WTC11 (cell line): ENCODE measurements at regions not wholly inside any gene's neighbourhood (a gene's known extent, or its start where the extent isn't known, plus 50 kb on each side); places are given as distances from the start of the nearest gene placed in this dataset.

Experiments
- ATAC-seq: fragments of 200-7000 bp; cut with Tn5 transposase; 2 replicates; pipeline ENCODE4 v1.10.0; 2021; ENCODE audit warnings: mild to moderate bottlenecking, moderate library complexity
- CTCF ChIA-PET: fragments of 300-600 bp; sonication (Branson Sonifier 250); formaldehyde crosslinking; loops from one replicate; lab custom pipeline; 2021; ENCODE audit warnings: antibody characterized with exemption; lab: Charles Lee
- POLR2A ChIA-PET: fragments of 350-600 bp; sonication (Branson Sonifier 250); formaldehyde crosslinking; loops from one replicate; lab custom pipeline; 2021; ENCODE audit warnings: antibody characterized with exemption; lab: Charles Lee
- DNase-seq: peaks from one replicate; pipeline ENCODE4 v3.0.0; 2021; ENCODE audit warnings: low spot score
- H3K27ac Mint-ChIP-seq: 2 replicates; pipeline ENCODE4 v1.8.0; 2021; ENCODE audit warnings: mixed read lengths
- H3K27me3 Mint-ChIP-seq: 2 replicates; pipeline ENCODE4 v1.8.0; 2021; ENCODE audit warnings: low read depth, mild to moderate bottlenecking, moderate library complexity, mixed read lengths
- H3K36me3 Mint-ChIP-seq: 2 replicates; pipeline ENCODE4 v1.8.0; 2021; ENCODE audit warnings: mixed read lengths
- H3K4me1 Mint-ChIP-seq: 2 replicates; pipeline ENCODE4 v1.8.0; 2022; ENCODE audit warnings: mixed read lengths
- H3K4me3 Mint-ChIP-seq: 2 replicates; pipeline ENCODE4 v1.8.0; 2021; ENCODE audit warnings: mild to moderate bottlenecking, moderate library complexity, mixed read lengths
- H3K9me3 Mint-ChIP-seq: 2 replicates; pipeline ENCODE4 v1.8.0; 2021; ENCODE audit warnings: mixed read lengths
- CBFB ChIP-seq: sonication (generic); formaldehyde crosslinking; IDR thresholded peaks from 2 replicates; pipeline ENCODE4 v1.8.1; 2022; ENCODE audit warnings: mild to moderate bottlenecking, low read depth, missing genetic modification reagents
- ELF4 ChIP-seq: sonication (generic); formaldehyde crosslinking; IDR thresholded peaks from 2 replicates; pipeline ENCODE4 v1.8.1; 2022; ENCODE audit warnings: low read depth, mild to moderate bottlenecking, moderate library complexity, missing genetic modification reagents
- GRHL2 ChIP-seq: fragments of 250-450 bp; sonication (Bioruptor Pico); IDR thresholded peaks from 2 replicates; pipeline ENCODE4 v1.8.0; 2022; ENCODE audit warnings: mild to moderate bottlenecking, moderate library complexity; ENCODE audit not compliant: insufficient replicate concordance, severe bottlenecking
- HMGA2 ChIP-seq: fragments of 250-450 bp; sonication (Bioruptor Pico); IDR thresholded peaks from 2 replicates; pipeline ENCODE4 v1.4.0; 2021; ENCODE audit warnings: mild to moderate bottlenecking, moderate library complexity
- IRF2 ChIP-seq: sonication (generic); formaldehyde crosslinking; IDR thresholded peaks from 2 replicates; pipeline ENCODE4 v1.8.0; 2022; ENCODE audit warnings: low read depth, missing genetic modification reagents, borderline replicate concordance
- JUN ChIP-seq: sonication (generic); formaldehyde crosslinking; IDR thresholded peaks from 2 replicates; pipeline ENCODE4 v1.8.0; 2023; ENCODE audit warnings: mild to moderate bottlenecking, missing genetic modification reagents
- KAT7 ChIP-seq: sonication (generic); formaldehyde crosslinking; IDR thresholded peaks from 2 replicates; pipeline ENCODE4 v1.8.1; 2023; ENCODE audit warnings: missing genetic modification reagents, mild to moderate bottlenecking, borderline replicate concordance
- MYBL2 ChIP-seq: sonication (generic); formaldehyde crosslinking; IDR thresholded peaks from 2 replicates; pipeline ENCODE4 v1.8.1; 2023; ENCODE audit warnings: mild to moderate bottlenecking, moderate library complexity, missing genetic modification reagents
- NR1H2 ChIP-seq: sonication (generic); formaldehyde crosslinking; IDR thresholded peaks from 2 replicates; pipeline ENCODE4 v1.9.0; 2021; ENCODE audit warnings: mild to moderate bottlenecking, moderate library complexity, missing genetic modification reagents
- NR3C1 ChIP-seq: sonication (generic); formaldehyde crosslinking; conservative IDR thresholded peaks from 2 replicates; pipeline ENCODE4 v1.8.1; 2023; ENCODE audit warnings: low read depth, mild to moderate bottlenecking, missing genetic modification reagents
- RORB ChIP-seq: fragments of 250-450 bp; sonication (Bioruptor Pico); IDR thresholded peaks from 2 replicates; pipeline ENCODE4 v1.9.0; 2021; ENCODE audit warnings: mild to moderate bottlenecking
- SMAD3 ChIP-seq: sonication (generic); formaldehyde crosslinking; IDR thresholded peaks from 2 replicates; pipeline ENCODE4 v1.8.0; 2022; ENCODE audit warnings: missing genetic modification reagents, mild to moderate bottlenecking, borderline replicate concordance
- SOX15 ChIP-seq: fragments of 250-450 bp; sonication (Bioruptor Pico); IDR thresholded peaks from 2 replicates; pipeline ENCODE4 v1.9.0; 2021; ENCODE audit warnings: mild to moderate bottlenecking
- TP53 ChIP-seq: sonication (generic); formaldehyde crosslinking; IDR thresholded peaks from 2 replicates; pipeline ENCODE4 v1.8.1; 2023; ENCODE audit warnings: mild to moderate bottlenecking, missing genetic modification reagents
- ZNF121 ChIP-seq: sonication (generic); formaldehyde crosslinking; IDR thresholded peaks from 2 replicates; pipeline ENCODE4 v1.8.0; 2023; ENCODE audit warnings: missing genetic modification reagents
- ZNF138 ChIP-seq: sonication (generic); formaldehyde crosslinking; conservative IDR thresholded peaks from 2 replicates; pipeline ENCODE4 v1.8.1; 2022; ENCODE audit warnings: mild to moderate bottlenecking, moderate library complexity, missing genetic modification reagents
- ZNF232 ChIP-seq: sonication (generic); formaldehyde crosslinking; IDR thresholded peaks from 2 replicates; pipeline ENCODE4 v1.8.0; 2022; ENCODE audit warnings: mild to moderate bottlenecking, missing genetic modification reagents
- ZNF671 ChIP-seq: fragments of 250-450 bp; sonication (Bioruptor Pico); IDR thresholded peaks from 2 replicates; pipeline ENCODE4 v1.8.0; 2021; ENCODE audit warnings: mild to moderate bottlenecking
- TF ChIP-seq, protein P1 (sequence below): fragments of 250-450 bp; sonication (Bioruptor Pico); IDR thresholded peaks from 2 replicates; pipeline ENCODE4 v1.9.0; 2021; ENCODE audit warnings: mild to moderate bottlenecking
- TF ChIP-seq, protein P2 (sequence below): fragments of 250-450 bp; sonication (Bioruptor Pico); IDR thresholded peaks from 2 replicates; pipeline ENCODE4 v1.8.0; 2021; ENCODE audit warnings: mild to moderate bottlenecking
- TF ChIP-seq, protein P3 (sequence below): fragments of 250-450 bp; sonication (Bioruptor Pico); IDR thresholded peaks from 2 replicates; pipeline ENCODE4 v1.9.0; 2021; ENCODE audit warnings: moderate library complexity, mild to moderate bottlenecking, inconsistent platforms, borderline replicate concordance
- TF ChIP-seq, protein P4 (sequence below): fragments of 250-450 bp; sonication (Bioruptor Pico); IDR thresholded peaks from 2 replicates; pipeline ENCODE4 v1.9.0; 2021; ENCODE audit warnings: mild to moderate bottlenecking, borderline replicate concordance
- TF ChIP-seq, protein P5 (sequence below): fragments of 250-450 bp; sonication (Bioruptor Pico); IDR thresholded peaks from 2 replicates; pipeline ENCODE4 v1.9.0; 2021; ENCODE audit warnings: mild to moderate bottlenecking
- TF ChIP-seq, protein P6 (sequence below): sonication (generic); formaldehyde crosslinking; IDR thresholded peaks from 2 replicates; pipeline ENCODE4 v1.8.0; 2022; ENCODE audit warnings: mild to moderate bottlenecking, missing genetic modification reagents

DNA sequence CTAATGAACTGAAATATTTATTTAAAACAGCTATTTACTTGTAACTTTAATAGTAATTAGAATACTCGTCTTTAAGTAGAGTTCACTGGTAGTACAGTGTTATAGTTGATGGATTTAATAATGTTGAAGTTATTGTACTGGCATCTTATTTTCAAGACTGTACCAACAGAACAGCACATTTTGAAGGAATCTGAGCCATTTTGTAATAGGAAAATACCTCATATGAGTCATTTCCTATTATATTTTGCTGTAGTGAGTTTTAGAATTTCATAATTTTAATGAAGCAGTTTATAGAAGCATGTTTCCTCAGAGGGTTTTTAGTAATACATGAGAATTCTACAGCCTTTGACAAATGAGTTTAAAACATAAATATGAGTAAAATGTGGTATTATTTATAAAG lies 258.3 kb downstream of the OLFM3 start (continued):
- TF ChIP-seq, protein P1, sequence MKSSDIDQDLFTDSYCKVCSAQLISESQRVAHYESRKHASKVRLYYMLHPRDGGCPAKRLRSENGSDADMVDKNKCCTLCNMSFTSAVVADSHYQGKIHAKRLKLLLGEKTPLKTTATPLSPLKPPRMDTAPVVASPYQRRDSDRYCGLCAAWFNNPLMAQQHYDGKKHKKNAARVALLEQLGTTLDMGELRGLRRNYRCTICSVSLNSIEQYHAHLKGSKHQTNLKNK (CRISPR knock-in tag): no peak
- TF ChIP-seq RORB (no peak), IRF2 (CRISPR knock-in tag) (no peak), JUN (CRISPR knock-in tag) (no peak), SOX15 (CRISPR knock-in tag) (no peak), SMAD3 (CRISPR knock-in tag) (no peak), NR1H2 (CRISPR knock-in tag) (no peak), CBFB (CRISPR knock-in tag) (no peak)
- TF ChIP-seq, protein P2, sequence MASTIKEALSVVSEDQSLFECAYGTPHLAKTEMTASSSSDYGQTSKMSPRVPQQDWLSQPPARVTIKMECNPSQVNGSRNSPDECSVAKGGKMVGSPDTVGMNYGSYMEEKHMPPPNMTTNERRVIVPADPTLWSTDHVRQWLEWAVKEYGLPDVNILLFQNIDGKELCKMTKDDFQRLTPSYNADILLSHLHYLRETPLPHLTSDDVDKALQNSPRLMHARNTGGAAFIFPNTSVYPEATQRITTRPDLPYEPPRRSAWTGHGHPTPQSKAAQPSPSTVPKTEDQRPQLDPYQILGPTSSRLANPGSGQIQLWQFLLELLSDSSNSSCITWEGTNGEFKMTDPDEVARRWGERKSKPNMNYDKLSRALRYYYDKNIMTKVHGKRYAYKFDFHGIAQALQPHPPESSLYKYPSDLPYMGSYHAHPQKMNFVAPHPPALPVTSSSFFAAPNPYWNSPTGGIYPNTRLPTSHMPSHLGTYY (CRISPR knock-in tag): no peak
- TF ChIP-seq, protein P3, sequence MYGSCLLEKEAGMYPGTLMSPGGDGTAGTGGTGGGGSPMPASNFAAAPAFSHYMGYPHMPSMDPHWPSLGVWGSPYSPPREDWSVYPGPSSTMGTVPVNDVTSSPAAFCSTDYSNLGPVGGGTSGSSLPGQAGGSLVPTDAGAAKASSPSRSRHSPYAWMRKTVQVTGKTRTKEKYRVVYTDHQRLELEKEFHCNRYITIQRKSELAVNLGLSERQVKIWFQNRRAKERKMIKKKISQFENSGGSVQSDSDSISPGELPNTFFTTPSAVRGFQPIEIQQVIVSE (CRISPR knock-in tag): no peak

DNA sequence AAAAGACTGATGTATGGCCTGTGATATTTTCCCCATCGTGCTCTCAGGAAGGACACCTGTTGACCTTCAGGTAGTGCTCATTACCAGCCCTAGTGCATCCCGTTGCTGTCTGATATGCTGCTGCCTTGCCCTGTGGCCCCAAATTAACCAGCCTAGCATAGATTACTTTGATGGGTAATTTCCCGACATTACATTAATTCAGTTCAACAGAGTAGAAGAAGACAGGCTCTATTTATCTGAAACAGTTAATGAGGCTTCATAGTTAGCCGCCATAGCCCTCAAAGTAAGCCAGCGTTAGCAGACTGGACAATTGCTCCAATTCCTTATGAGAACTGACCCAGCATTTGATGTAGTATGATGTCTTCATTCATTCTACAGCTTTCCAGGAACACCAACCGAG lies 257.6 kb downstream of the OLFM3 start:
- POLR2A ChIA-PET: no interaction called here
- no peak for DNase-seq
- no peak for ATAC-seq
- no peak overlapping the region for H3K27ac Mint-ChIP-seq
- peaks cover 31% of the 10 kb centered on the region for H3K4me1 Mint-ChIP-seq
- CTCF ChIA-PET: no interaction called here
- TF ChIP-seq ZNF671 (CRISPR knock-in tag): no peak
- no peak for TF ChIP-seq ZNF232 (CRISPR knock-in tag)
- no peak for TF ChIP-seq NR3C1
- TF ChIP-seq ELF4 (CRISPR knock-in tag): no peak
- TF ChIP-seq, protein P4, sequence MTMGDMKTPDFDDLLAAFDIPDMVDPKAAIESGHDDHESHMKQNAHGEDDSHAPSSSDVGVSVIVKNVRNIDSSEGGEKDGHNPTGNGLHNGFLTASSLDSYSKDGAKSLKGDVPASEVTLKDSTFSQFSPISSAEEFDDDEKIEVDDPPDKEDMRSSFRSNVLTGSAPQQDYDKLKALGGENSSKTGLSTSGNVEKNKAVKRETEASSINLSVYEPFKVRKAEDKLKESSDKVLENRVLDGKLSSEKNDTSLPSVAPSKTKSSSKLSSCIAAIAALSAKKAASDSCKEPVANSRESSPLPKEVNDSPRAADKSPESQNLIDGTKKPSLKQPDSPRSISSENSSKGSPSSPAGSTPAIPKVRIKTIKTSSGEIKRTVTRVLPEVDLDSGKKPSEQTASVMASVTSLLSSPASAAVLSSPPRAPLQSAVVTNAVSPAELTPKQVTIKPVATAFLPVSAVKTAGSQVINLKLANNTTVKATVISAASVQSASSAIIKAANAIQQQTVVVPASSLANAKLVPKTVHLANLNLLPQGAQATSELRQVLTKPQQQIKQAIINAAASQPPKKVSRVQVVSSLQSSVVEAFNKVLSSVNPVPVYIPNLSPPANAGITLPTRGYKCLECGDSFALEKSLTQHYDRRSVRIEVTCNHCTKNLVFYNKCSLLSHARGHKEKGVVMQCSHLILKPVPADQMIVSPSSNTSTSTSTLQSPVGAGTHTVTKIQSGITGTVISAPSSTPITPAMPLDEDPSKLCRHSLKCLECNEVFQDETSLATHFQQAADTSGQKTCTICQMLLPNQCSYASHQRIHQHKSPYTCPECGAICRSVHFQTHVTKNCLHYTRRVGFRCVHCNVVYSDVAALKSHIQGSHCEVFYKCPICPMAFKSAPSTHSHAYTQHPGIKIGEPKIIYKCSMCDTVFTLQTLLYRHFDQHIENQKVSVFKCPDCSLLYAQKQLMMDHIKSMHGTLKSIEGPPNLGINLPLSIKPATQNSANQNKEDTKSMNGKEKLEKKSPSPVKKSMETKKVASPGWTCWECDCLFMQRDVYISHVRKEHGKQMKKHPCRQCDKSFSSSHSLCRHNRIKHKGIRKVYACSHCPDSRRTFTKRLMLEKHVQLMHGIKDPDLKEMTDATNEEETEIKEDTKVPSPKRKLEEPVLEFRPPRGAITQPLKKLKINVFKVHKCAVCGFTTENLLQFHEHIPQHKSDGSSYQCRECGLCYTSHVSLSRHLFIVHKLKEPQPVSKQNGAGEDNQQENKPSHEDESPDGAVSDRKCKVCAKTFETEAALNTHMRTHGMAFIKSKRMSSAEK (CRISPR knock-in tag): no peak
- H3K27me3 Mint-ChIP-seq: no peaks in the 10 kb centered on the region
- H3K4me3 Mint-ChIP-seq: no peak overlapping the region
- no peaks in the 10 kb centered on the region for H3K36me3 Mint-ChIP-seq
- H3K9me3 Mint-ChIP-seq: no peaks in the 10 kb centered on the region

DNA sequence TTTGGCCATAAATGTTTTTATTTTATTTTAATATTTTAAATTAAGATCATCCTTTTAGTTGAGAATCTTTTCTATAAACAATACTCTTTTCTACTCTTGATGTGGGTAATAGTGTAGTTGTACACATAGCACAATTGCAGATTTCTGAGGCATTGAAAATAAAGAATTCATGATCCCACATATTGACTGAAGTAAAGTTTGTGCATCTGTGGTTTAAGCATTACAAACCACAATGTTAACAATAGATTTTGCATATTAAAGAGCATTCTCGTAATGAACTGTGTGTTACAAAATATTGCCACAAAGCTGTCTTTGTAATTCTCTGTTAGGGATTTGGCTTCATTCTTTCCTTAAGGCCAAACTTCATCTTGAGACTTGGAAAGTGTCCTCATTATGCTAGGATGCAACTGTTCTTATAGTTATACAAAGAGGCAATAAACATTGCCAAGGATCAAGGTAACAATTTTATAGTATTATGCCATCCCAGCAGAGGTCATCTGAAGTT lies 256.8 kb downstream of the OLFM3 start:
- Mint-ChIP-seq H3K36me3 (no peaks in the 10 kb centered on the region), H3K9me3 (no peaks in the 10 kb centered on the region), H3K4me3 (no peak overlapping the region), H3K27me3 (no peaks in the 10 kb centered on the region), H3K4me1 (peaks cover 31% of the 10 kb centered on the region), H3K27ac (no peak overlapping the region)
- DNase-seq: no peak
- ATAC-seq: no peak
- ChIA-PET CTCF (no interaction called here), POLR2A (no interaction called here)
- TF ChIP-seq ZNF138 (CRISPR knock-in tag) (no peak), ZNF232 (CRISPR knock-in tag) (no peak), KAT7 (no peak), ZNF121 (CRISPR knock-in tag) (no peak), GRHL2 (CRISPR knock-in tag) (no peak), ZNF671 (CRISPR knock-in tag) (no peak), MYBL2 (CRISPR knock-in tag) (no peak), HMGA2 (no peak), TP53 (no peak), JUN (CRISPR knock-in tag) (no peak)
- TF ChIP-seq, protein P5, sequence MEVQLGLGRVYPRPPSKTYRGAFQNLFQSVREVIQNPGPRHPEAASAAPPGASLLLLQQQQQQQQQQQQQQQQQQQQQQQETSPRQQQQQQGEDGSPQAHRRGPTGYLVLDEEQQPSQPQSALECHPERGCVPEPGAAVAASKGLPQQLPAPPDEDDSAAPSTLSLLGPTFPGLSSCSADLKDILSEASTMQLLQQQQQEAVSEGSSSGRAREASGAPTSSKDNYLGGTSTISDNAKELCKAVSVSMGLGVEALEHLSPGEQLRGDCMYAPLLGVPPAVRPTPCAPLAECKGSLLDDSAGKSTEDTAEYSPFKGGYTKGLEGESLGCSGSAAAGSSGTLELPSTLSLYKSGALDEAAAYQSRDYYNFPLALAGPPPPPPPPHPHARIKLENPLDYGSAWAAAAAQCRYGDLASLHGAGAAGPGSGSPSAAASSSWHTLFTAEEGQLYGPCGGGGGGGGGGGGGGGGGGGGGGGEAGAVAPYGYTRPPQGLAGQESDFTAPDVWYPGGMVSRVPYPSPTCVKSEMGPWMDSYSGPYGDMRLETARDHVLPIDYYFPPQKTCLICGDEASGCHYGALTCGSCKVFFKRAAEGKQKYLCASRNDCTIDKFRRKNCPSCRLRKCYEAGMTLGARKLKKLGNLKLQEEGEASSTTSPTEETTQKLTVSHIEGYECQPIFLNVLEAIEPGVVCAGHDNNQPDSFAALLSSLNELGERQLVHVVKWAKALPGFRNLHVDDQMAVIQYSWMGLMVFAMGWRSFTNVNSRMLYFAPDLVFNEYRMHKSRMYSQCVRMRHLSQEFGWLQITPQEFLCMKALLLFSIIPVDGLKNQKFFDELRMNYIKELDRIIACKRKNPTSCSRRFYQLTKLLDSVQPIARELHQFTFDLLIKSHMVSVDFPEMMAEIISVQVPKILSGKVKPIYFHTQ: no peak
- TF ChIP-seq, protein P6, sequence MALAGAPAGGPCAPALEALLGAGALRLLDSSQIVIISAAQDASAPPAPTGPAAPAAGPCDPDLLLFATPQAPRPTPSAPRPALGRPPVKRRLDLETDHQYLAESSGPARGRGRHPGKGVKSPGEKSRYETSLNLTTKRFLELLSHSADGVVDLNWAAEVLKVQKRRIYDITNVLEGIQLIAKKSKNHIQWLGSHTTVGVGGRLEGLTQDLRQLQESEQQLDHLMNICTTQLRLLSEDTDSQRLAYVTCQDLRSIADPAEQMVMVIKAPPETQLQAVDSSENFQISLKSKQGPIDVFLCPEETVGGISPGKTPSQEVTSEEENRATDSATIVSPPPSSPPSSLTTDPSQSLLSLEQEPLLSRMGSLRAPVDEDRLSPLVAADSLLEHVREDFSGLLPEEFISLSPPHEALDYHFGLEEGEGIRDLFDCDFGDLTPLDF: no peak
